ENCODE measurements at regions not wholly inside any gene's neighbourhood (a gene's known extent, or its start where the extent isn't known, plus 50 kb on each side); places are given as distances from the start of the nearest gene placed in this dataset.
A peak's percentile ranks its signal among the peaks of the same experiment; 100 is the strongest.
"Not testable (repeated sequence)": the region's sequence is repeated elsewhere in the genome, so short reads cannot be mapped to it uniquely, and the experiment has no call there.

DNA sequence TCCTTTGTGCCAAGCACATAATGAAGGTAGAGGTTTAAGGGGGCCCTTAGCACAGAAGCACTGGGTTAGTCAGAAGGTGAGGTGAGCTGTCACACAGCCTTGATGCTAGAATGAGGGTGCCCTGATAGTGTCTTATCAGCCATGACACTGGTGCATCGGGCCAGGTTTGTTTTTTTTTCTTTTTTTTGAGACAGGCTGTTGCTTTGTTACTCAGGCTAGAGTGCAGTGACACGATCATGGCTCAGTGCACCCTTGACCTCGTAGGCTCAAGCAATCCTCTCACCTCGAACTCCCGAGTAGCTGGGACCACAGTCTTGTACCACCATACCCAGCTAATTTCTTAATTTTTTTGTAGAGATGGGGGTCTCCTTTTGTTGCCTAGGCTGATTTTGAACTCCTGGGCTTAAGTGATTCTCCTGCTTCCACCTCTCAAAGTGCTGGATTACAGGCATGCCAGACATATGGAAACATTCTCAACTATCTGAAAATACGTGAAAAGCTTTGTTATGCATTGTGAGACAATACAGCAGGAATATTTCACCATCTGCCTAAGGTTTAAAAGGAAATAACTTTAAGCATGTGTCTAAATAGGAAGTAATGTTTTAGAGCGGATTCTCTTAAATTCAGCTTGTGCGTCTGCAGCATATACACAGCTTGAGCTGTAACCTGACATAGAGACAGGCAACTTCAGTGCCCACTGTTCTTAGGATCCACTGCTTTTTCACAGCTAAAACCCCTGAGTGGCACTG is 128.4 kb downstream of the FOXD4L6 start:
- H3K36me3 ChIP-seq; H3K9me3 ChIP-seq; DNase-seq; H3K27me3 ChIP-seq; H3K4me1 ChIP-seq (ENCODE audit: insufficient read depth); intact Hi-C loops (cut with DNase I); H3K27ac ChIP-seq; H3K4me3 ChIP-seq: not testable (repeated sequence)
- WGBS, 3 donors, result 48 to 64% (median 63%) methylated on average over 8 of the region's 8 CpGs

DNA sequence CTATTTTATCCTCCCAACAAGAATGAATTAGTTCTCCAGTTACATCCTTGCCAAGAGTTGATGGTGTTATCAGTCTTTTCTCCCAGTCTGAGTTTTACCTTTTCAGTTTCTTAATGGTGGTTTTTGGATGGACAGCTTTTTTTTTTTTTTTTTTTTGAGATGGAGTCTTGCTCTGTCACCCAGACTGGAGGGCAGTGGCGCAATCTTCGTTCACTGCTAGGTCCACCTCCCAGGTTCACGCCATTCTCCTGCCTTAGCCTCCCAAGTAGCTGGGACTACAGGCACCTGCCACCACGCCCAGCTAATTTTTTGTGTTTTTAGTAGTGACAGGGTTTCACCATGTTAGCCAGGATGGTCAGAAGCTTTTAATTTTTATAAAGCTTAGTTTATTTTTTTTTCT is 133.0 kb downstream of the FOXD4L6 start:
- H3K27me3 ChIP-seq; H3K36me3 ChIP-seq; H3K4me3 ChIP-seq; H3K27ac ChIP-seq; H3K4me1 ChIP-seq (ENCODE audit: insufficient read depth); DNase-seq; intact Hi-C loops (cut with DNase I); H3K9me3 ChIP-seq: not testable (repeated sequence)
- 88 to 92% (median 91%) methylated on average over 4 of the region's 4 CpGs for WGBS, 3 donors

DNA sequence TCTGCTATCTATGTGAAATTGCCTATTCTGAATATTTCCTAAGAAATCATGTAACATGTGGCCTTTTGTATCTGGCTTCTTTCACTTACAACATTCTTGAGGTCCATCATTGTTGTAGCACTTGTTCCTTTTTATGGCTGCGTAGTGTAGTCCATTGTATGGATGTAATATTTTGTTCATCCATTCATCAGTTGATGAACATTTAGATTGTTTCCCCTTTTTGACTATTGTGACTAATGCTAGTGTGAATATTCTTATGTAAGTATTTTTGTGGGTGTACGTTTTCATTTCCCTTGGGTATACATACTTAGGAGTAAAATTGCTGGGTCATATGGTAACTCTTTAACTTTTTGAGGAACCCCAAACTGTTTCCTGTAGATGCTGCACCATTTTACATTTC is 134.6 kb downstream of the FOXD4L6 start:
- WGBS, 3 donors, result 69 to 81% (median 73%) methylated on average over 2 of the region's 2 CpGs
- H3K27ac ChIP-seq; H3K4me1 ChIP-seq (ENCODE audit: insufficient read depth); H3K27me3 ChIP-seq; H3K9me3 ChIP-seq; H3K4me3 ChIP-seq; DNase-seq; H3K36me3 ChIP-seq; intact Hi-C loops (cut with DNase I): not testable (repeated sequence)

DNA sequence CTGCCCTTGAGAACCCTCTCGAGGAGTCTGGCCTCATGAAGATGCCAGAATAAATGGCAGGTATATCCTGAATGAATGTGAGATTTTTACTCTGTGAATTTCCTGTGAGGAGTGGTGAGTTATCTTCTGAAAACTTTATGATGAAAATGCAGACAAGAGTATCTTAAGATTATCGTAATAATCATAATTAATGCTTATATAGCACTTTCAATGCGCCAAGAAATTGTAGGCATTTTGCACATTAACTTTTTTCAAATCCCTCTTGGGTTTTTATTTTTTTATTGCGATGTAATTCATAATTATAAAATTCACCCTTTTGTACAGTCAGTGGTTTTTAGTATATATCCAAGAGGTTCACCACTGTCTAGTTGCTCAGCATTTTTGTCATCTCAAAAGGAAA is 135.1 kb downstream of the FOXD4L6 start:
- H3K27ac ChIP-seq; H3K9me3 ChIP-seq; H3K4me1 ChIP-seq (ENCODE audit: insufficient read depth); H3K36me3 ChIP-seq; H3K4me3 ChIP-seq; DNase-seq; H3K27me3 ChIP-seq; intact Hi-C loops (cut with DNase I): not testable (repeated sequence)
- 77 to 95% (median 83%) methylated on average over 3 to 4 of the region's 4 CpGs for WGBS, 3 donors

DNA sequence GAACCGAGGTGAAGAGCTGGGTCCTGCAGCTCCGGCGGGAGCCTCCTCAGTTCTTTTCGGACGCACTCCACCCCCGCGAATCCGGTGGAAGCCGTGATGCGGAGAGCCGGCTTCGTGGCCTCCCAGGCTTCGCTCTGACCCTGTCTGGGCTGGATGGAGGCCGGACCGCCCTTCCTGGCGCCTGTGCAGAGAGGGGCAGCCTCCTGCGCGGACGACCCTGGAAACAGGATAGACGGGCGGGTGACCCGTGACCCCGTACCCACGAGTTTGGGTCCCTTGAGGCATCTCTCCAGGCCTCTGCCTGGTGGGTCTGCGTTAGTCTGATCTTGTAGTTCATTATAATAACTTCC is 136.0 kb downstream of the FOXD4L6 start:
- intact Hi-C loops (cut with DNase I); H3K36me3 ChIP-seq; H3K27me3 ChIP-seq; H3K9me3 ChIP-seq; H3K4me1 ChIP-seq (ENCODE audit: insufficient read depth): not testable (repeated sequence)
- peak in 2 of 5 donors; percentile 77 to 84 for DNase-seq
- 9 to 18% (median 15%) methylated on average over 25 of the region's 25 CpGs for WGBS, 3 donors
- Histone ChIP-seq H3K4me3 (peak overlapping the region; percentile 74), H3K27ac (peak overlapping the region; percentile 72 to 84)

DNA sequence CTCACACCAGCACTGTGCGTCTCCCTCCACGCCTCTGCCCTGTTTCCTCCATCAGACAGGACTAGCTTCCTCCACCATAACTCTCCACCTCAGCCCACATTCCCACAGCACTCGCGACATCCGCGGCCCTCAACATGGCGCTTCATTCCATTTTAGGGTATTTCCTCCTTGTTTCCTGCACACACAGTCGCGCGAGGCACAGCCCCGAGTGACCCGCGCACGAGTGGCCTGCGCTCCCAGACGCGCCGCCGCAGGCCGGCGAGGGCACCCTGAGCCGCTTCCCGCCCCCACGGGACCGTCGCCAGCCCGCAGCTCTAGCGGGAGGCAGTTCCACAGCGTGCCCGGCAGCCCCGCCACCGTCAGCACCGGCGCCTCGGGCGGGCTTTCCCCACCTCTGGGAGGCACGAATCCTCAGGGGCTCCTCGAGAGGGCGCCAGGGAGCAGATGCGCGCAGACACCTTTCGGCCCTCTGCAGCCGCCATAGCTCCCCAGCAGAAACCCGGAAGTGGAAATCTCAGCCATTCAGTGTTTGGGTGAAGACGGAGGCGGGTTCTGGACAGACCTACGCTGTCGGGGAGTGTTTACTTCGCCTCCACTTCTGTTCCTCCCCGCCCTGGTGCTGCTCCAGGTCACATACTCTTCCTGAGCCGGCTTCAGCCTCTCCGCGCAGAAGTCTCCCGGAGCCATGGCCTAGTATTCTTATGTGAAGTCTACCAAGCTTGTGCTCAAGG is 136.6 kb downstream of the FOXD4L6 start:
- H3K27me3 ChIP-seq; H3K4me1 ChIP-seq (ENCODE audit: insufficient read depth); H3K36me3 ChIP-seq; intact Hi-C loops (cut with DNase I); H3K9me3 ChIP-seq: not testable (repeated sequence)
- Histone ChIP-seq H3K4me3 (peak overlapping the region; percentile 74), H3K27ac (peak overlapping the region; percentile 72 to 84)
- 10 to 15% (median 10%) methylated on average over 54 of the region's 54 CpGs for WGBS, 3 donors
- peak; percentile 95 to 99 (median 97) for DNase-seq
- peak; percentile 53 for TF ChIP-seq POLR2A (IDR thresholded peaks at IDR 0.05)
- TF ChIP-seq, protein P1, sequence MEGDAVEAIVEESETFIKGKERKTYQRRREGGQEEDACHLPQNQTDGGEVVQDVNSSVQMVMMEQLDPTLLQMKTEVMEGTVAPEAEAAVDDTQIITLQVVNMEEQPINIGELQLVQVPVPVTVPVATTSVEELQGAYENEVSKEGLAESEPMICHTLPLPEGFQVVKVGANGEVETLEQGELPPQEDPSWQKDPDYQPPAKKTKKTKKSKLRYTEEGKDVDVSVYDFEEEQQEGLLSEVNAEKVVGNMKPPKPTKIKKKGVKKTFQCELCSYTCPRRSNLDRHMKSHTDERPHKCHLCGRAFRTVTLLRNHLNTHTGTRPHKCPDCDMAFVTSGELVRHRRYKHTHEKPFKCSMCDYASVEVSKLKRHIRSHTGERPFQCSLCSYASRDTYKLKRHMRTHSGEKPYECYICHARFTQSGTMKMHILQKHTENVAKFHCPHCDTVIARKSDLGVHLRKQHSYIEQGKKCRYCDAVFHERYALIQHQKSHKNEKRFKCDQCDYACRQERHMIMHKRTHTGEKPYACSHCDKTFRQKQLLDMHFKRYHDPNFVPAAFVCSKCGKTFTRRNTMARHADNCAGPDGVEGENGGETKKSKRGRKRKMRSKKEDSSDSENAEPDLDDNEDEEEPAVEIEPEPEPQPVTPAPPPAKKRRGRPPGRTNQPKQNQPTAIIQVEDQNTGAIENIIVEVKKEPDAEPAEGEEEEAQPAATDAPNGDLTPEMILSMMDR (IDR thresholded peaks at IDR 0.05), result peak; percentile 80 to 98 (median 81)

DNA sequence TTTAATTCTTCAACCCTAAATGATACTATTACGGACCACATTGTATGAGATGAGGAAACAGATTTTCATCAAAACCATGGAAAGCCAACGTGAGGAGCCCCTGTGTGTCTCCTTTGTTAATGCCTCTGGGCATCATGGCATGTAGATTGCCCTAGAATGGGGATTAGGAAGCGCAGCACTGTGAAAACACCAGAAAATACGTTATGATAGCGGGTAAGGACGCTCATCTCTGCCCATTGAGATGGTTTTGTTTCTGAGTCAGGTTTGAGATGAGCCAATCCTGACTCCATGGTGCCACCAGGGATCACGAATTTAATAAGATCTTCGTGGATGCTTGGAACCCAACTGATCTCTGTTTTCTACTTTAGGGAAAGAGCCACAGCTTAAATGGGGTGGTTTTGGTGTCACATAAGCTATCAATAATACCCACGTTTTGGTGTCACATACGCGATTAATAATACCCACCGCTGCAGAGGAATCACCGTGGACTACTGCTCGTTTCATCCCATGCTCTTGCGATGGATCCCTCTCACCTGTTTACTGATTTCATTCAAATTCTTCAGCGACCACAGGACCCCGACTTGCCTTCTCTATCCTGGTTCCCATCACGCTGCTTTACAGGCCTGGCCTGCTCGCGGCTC is 137.3 kb downstream of the FOXD4L6 start:
- 47 to 56% (median 50%) methylated on average over 20 of the region's 20 CpGs for WGBS, 3 donors

DNA sequence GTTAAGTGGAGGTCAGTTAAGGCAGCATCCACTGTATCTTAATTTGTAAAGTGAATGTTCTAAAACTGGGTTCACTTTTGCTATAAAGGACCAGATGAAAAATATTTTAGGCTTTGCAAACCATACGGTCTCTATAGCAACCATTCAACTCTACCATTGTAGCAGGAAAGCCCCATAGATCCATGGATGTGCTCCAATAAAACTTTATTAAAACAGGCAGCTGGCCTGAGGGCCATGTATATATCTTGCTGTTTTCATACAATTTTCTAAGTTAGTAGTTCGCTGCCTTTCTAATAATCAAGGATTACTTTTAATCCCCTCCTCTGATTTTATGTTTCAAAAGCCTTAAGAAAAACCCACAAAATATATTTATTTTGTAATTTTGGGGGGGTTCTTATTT is 142.1 kb downstream of the FOXD4L6 start:
- H3K9me3 ChIP-seq; H3K36me3 ChIP-seq; H3K4me1 ChIP-seq (ENCODE audit: insufficient read depth); intact Hi-C loops (cut with DNase I); H3K4me3 ChIP-seq; H3K27me3 ChIP-seq; H3K27ac ChIP-seq; DNase-seq: not testable (repeated sequence)
- WGBS, 3 donors, result 75 to 88% (median 81%) methylated on average over 2 of the region's 2 CpGs

More for the DNA sequence above, 137.3 kb downstream of the FOXD4L6 start:
- H3K27me3 ChIP-seq; intact Hi-C loops (cut with DNase I); H3K9me3 ChIP-seq; H3K36me3 ChIP-seq; DNase-seq; H3K4me1 ChIP-seq (ENCODE audit: insufficient read depth): not testable (repeated sequence)
- Histone ChIP-seq H3K4me3 (peak overlapping the region; percentile 74), H3K27ac (peak overlapping the region; percentile 72 to 84)

DNA sequence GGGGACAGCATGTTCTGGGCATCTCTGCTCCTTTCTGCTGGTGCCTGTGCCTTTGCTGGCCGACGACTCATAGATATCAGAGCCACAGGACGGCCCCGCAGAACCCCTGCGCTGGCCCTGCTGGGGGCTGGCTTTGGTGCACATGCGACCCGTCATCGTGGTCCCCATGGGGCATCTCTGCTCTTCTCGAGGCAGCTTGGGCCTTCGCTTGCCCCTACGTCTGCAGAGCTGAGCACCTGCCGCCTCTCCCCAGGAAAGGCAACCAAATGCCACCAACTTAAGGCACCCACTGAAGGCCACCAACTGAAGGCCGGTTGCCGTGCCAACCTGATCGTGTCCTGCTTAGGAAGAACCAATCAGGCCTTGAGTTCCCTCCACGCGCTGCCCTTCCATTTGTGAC is 153.1 kb downstream of the FOXD4L6 start:
- H3K9me3 ChIP-seq; H3K4me1 ChIP-seq (ENCODE audit: insufficient read depth); H3K27me3 ChIP-seq; H3K4me3 ChIP-seq; H3K36me3 ChIP-seq; intact Hi-C loops (cut with DNase I); DNase-seq; H3K27ac ChIP-seq: not testable (repeated sequence)
- WGBS, 3 donors, result 91 to 94% (median 92%) methylated on average over 17 of the region's 17 CpGs

DNA sequence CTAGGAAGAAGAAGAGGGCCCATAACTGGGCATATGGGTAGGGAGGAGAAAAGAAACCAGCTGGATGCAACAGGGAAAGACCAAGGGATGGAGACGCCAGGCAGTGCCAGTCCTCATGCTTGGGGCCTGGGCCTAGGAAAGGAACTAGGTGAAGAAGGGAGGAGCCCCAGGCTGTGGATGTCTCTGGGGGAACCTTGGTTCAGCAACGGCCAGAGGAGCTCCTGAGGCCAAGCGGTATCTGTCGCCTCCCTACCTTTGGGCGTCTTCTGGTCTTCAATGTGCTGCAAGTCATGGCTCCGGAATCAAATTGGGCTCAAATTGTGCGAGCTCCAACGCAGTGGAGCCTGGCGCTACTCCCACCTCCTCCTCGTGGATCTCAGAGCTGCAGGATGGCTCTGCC is 153.6 kb downstream of the FOXD4L6 start:
- DNase-seq; H3K4me3 ChIP-seq; H3K27me3 ChIP-seq; H3K27ac ChIP-seq; H3K36me3 ChIP-seq; intact Hi-C loops (cut with DNase I); H3K4me1 ChIP-seq (ENCODE audit: insufficient read depth); H3K9me3 ChIP-seq: not testable (repeated sequence)
- 86 to 94% (median 90%) methylated on average over 9 to 10 of the region's 10 CpGs for WGBS, 3 donors

DNA sequence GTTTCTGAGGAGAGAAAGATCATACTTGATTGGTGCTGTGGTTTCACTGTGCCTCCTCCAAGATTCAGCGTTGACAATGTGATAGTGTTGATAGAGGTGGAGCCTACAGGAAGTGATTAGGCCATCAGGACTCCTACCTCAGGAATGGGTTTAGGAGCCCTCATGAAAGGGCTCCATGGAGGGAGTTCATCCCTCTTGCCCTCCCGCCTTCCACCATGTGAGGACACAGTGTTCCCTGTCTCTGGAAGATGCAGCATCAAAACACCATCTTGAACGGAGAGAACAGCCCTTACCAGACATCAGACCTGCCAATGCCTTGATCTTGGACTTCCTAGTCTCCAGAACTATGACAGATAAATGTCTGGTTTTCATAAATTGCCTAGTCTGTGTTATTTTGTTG is 156.7 kb downstream of the FOXD4L6 start:
- 68 to 87% (median 73%) methylated on average over 3 of the region's 3 CpGs for WGBS, 3 donors
- H3K4me1 ChIP-seq (ENCODE audit: insufficient read depth); H3K4me3 ChIP-seq; H3K27ac ChIP-seq; H3K9me3 ChIP-seq; H3K27me3 ChIP-seq; intact Hi-C loops (cut with DNase I); DNase-seq; H3K36me3 ChIP-seq: not testable (repeated sequence)

Data from ovary (tissue), 7 donors.